ENCODE measurements at regions not wholly inside any gene's neighbourhood (a gene's known extent, or its start where the extent isn't known, plus 50 kb on each side); places are given as distances from the start of the nearest gene placed in this dataset.

DNA sequence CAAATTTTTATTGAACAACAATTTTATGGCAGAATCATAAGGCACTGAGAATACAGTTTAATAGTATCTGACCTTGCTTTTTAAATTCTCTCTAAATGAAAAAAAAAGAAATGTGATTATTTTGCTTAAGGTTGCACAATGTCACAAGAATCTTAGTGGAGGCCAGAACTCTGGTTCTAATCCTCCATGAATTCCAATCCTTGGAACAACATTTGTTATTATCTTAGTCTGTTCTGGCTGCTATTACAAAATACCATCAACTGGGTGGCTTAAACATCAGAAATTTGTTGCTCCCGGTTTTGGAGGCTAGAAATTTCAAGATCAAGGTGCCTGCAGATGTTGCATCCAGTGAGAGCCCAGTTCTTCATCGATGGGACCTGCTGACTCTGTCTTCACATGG, 158.2 kb upstream of the POM121L12 start:
- DNase-seq: no peak

- no peak for DNase-seq
These were observed 159.0 kb upstream of the POM121L12 start for GRCh38 chr7:52876402-52876801.

GRCh38 chr7:52863652-52864051, 171.8 kb upstream of the POM121L12 start:
- DNase-seq: no peak

- DNase-seq: no peak
These were observed 173.1 kb upstream of the POM121L12 start for GRCh38 chr7:52862321-52862720.

DNA sequence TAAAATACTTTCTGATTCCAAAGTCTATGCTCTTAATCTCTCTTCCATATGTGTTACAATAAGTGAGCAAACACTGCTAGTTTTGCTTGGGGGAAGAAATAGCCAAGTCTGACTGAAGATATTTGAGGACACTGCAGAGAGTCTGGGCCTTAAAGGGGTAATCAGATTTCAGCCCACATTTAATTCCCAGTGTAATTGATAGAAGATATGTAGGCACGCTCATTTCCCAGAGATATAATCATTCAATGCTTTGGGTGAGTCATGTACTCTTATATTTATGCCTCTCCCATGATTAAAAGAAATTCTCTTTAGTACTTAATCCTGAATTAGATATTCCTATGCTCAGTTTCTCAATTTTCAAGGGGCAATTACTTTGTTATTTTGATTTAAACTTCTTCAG, 178.1 kb upstream of the POM121L12 start:
- no peak for DNase-seq

DNA sequence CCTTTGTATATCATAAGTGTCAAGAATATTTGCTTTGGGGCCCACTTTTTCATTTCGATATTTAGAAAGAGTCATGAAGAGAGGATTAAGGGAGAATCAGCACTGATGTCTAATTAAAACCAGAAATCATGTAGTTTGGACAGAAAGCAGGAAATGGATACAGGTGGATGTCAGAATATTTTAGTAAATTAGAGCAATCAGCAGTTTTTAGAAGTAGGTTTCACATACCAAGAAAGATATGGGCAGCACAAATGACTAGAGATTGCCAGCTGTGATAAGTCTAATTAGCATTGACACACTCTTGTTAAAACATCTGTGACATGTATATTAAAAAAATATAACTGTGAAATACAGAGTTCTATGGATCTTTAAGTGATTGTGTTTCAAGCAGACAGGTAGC, 180.8 kb upstream of the POM121L12 start:
- no peak for DNase-seq

GRCh38 chr7:52851547-52851946, 183.9 kb upstream of the POM121L12 start:
- DNase-seq: no peak

DNA sequence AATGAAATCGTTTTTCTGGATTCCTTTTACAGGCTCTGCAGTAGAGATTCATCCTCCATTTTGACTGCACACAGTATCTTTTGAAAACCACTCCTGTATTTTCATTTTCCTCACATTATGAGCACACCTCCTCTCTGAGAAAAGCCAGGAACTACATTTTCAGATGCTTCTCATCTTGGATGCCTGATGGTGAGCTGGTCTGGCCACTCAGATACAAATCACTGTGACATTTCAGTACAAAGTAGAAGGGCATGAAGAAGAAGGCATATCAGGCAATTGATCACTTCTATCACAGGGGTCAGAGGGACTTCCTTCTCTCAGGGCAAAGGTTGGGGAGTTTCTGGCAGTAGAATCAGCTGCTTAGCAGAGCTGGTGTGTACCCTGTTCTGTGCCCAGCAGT, 192.0 kb upstream of the POM121L12 start:
- no peak for DNase-seq

DNA sequence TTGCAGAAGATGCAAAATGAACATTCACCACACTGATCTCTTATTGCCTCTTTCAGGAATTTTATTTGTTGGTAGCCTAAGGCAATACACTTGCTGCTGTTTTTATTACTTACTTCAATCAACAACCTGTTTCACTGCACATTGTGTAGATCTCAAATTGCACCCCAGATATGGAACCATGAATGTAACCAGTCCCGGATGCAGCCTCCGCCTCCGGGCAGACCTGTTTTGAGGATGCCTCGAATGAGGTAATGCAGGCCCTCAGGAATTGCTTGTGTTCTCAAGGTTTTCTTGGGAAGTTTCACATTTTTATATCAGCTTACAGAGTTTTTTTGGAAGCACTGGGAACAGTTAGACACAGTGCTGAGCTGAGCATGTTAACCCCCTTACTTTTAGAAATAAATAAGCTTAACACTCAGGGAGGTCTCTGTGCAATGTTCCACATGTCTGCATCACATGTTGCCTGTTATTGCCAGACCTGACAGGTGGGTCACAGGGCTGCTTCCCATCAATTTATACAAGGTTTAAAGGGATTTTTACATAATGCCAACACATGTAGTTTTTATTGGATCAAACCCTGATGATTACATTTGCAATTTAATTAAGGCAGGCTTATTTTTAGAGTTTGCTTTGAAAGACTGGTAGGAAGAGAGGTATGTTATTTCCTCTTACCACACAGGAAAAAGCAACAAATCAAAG, 193.1 kb upstream of the POM121L12 start:
- DNase-seq: no peak

DNA sequence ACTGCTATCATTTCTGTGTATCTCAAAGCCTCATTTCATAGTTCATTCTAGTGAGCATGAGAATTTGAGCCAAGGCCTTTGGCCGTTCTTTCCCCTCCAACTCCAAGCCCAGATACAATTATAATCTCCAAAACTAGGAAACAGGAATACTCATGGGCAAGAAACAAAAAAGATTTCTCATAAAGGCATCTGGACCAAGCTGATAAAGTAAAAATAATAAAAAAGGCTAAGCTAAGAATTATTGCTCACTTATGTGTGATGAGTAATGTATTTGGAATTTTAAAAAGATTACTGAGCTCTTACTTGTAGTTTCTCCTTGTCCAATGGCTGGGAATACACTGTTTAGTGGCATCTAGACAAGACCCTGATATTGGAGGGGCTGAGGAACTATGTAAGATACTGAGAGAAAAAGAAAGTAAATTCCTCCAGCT, 196.4 kb upstream of the POM121L12 start:
- DNase-seq: no peak

- DNase-seq: no peak
These were observed 204.1 kb upstream of the POM121L12 start for GRCh38 chr7:52831321-52831720.

- DNase-seq: no peak
These were observed 204.6 kb upstream of the POM121L12 start for GRCh38 chr7:52830801-52831200.

- DNase-seq: no peak
These were observed 208.7 kb upstream of the POM121L12 start for GRCh38 chr7:52826515-52827265.

GRCh38 chr7:52825611-52826010, 209.8 kb upstream of the POM121L12 start:
- no peak for DNase-seq

DNA sequence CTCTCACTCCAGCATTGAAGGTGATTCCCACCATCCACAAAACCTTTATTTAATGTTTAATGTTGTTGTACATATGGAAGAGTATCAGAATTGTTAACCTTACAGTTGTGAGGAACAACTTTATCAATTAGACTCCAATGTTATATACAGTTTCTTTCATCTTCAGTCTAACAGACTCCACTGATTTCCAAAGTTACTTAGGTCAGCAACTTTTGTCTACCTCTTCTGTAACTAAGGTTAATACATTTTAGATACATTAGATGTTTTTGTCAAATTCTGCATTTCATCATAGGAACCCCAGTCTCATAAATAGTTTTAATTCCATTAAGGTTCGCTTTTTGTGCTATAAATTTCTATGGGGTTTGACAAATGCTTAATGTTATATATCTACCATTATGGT, 223.9 kb upstream of the POM121L12 start:
- DNase-seq: no peak

DNA sequence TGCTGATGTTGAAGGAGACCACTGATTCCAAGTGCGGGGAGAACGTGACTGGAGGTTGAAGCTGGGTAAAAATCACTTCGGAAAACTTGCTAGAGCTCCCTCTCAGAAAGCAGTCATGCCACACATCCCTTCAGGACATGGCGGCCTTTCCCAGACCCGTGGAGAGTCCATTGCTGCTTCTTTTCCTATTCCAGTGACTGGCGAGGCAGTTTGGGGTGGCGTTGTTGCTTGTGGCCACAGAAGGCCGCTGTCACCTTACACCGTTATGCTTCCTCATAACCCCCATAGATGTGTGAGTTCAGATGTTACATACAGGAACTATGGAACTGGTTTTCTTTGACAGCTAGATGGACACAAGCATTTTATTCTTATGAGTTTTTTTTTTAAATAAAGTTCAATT, 235.6 kb upstream of the POM121L12 start:
- DNase-seq: no peak

DNA sequence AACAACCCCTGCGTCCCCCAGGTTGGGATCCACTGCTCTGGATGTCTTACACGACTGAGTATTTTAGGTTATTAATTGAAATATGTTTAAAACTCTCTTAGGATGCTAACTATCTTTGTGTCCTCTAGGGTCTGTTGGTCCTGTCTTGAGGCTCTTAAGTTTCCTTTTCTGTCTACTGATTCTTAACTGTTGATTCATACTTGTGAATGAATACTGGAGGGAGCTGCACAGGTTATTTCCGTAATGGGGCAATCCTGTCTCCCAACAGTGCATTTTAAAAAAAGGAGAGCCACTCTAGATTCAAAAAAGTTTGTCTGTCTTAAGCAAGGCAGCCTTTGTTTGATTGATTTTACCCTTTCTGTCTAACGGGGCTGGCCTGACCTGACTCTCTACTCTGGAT, 237.6 kb upstream of the POM121L12 start:
- DNase-seq: no peak

DNA sequence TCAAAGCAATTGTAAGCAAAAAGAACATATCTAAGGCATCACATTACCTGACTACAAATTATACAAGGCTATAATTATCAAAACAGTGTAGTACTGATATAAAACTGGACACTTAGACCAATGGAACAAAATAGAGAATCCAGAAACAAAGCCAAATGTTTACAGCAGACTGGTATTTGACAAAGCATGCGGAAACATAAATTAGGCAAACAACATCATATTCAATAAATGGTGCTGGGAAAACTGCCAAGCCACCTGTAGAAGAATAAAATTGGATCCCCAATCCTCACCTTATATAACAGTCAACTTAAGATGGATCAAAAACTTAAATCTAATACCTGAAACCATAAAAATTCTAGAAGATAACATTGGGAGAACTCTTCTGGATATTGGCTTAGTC, 240.8 kb upstream of the POM121L12 start:
- no peak for DNase-seq

DNA sequence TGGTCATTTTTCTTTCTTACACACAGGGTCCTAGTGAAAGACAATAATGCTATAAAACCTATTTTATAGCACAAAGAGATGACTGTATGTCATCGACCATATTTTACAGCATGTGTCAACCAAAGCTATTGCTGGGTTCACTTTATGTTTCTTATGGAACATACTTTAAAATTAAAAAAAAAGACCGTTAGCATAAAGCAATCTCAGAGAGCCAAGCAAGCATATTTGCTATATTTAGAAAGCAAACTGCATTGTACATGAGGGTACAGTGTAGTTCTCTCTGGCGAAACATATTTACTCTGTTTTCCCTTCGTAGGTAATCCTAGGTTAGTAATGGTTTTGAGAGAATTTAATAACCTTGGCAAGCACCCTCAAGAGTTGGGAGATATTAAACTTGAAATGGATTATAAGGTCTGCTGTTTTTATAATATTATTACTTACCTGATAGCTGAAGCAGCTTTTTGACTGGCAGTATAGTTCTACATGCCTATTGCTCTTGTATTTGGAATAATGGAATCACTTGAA, 244.2 kb upstream of the POM121L12 start:
- no peak for DNase-seq

- no peak for DNase-seq
These were observed 249.3 kb upstream of the POM121L12 start for GRCh38 chr7:52786174-52786573.

- DNase-seq: no peak
These were observed 253.1 kb upstream of the POM121L12 start for GRCh38 chr7:52782348-52782747.

GRCh38 chr7:52781250-52781649, 254.2 kb upstream of the POM121L12 start:
- DNase-seq: no peak

DNA sequence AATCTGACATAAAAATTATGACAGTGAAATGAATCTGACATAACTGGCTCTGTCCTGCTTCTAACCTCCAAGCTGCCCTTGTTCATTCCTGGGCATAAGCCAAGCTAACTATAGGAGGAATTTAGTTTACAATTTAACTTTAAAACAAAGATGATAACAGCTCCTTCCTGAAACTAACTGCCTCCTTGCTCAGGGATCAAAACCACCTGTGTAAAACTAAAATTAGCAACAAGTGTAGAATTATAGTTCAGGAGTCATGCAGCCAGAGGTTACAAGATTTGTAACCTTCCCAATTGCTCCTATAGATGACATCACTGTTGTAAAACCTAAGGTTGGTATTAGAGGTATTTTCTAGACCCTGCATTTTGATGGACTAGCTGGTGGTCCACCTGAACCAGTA, 256.4 kb upstream of the POM121L12 start:
- no peak for DNase-seq
